CD4-positive, alpha-beta T cell treated with Interleukin-1 beta for 1 hour (primary cell): ENCODE measurements at regions not wholly inside any gene's neighbourhood (a gene's known extent, or its start where the extent isn't known, plus 50 kb on each side); places are given as distances from the start of the nearest gene placed in this dataset.

Experiments used
- DNase-seq, 2 donors: peaks; one replicate each; pipeline ENCODE4 v3.0.0-alpha.2; 2020 to 2022

DNA sequence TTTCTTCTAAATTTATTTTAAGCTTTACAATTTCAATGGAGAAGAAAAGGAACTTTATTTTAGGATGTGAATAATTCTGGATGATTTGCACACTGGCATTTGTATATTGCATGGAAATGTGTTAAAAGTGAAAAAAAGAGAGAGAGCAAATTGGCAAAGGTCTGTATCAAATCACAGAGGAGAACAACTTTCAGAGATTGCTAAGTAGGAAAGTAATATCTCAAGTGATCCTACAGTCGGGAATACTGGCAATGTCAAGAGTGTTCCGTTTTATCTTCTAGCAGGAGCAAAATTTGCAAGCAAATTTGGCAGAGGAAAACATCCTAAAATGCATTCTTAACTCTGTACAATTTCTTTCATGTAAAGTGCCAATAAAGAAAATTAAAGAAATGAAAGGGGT lies 97.1 kb upstream of the TMC3 start:
- DNase-seq: no peak

DNA sequence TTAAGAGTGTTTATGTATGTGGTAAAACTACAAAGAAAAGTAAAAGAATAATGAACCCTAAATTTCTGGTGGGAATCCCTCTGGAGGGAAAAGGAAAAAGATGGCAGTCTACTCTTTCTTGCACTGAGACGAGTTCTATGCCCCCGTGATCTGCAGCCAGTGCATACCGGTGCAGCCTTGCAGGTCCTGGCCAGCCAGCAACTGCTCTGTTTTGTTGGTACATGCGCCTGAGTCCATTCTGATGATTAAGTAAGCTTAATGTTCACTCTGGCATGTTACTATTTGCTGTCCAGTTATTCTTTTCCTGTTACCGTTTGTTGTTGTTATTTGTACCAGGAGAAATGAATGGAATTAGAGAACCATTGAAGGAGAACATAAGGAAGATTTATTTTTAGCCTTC lies 95.1 kb upstream of the TMC3 start:
- no peak for DNase-seq

GRCh38 chr15:81466741-81467140 lies 92.7 kb upstream of the TMC3 start:
- DNase-seq: no peak

GRCh38 chr15:81454024-81454423 lies 80.0 kb upstream of the TMC3 start:
- DNase-seq: no peak

DNA sequence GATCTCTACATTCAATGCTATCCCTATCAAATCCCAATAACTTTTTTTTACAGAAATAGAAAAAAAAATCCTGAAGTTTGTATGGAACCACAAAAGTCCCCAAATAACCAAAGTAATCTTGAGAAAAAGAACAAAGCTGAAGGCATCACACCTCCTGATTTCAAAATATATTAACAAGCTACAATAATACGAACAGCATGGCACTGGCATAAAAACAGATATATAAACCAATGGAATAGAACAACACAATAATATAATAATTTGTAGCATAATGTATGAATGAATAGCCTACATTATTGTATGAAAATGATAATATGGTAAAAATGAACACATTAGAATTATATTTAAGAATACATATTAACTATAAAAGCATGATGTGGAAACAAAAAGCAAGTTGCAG lies 76.7 kb upstream of the TMC3 start:
- no peak for DNase-seq

DNA sequence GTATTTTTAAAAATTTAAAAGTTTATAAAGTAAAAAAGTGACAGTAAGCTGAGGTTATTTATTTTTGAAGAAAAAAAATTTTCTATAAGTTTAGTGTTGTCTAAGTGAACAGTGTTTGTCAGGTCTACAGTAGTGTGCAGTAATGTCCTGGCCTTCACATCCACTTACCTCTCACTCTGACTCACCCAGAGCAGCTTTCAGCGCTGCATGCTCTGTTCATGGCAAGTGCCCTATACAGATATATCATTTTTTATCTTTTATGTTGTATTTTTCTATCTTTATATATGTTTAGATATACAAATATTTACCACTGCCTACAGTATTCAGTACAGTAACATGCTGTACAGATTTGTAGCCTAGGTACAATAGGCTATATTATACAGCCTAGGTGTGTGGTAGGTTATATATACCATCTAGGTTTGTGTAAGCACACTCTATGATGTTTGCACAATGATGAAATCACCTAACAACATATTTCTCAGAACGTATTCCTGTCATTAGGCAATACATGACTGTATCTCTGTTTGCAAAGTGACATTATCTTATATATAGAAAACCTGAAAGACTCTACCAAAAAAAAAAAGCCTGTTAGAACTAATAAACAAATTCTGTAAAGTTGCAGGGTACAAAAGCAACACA lies 75.9 kb upstream of the TMC3 start:
- no peak for DNase-seq

- no peak for DNase-seq
These were observed 69.2 kb upstream of the TMC3 start for GRCh38 chr15:81443040-81443820.

GRCh38 chr15:81442454-81442853 lies 68.4 kb upstream of the TMC3 start:
- no peak for DNase-seq

DNA sequence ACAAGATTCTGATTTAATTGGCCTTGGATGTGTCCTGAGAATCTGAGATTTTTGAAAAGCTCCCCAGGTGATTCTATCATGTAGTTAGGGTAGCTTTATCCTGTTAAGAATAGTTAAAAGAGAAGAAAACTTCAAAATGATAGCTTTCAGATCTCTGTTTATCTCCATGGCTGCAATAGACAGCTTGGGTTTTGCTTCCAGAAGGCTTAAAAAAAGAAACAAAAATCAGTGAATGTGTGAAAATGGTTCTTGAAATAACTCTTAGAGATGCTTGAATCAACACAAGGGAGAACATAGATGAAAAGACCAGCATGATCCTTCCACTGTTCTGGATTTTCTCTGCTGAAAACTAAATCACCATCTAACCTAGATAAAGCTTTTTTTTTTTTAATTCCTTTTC lies 60.8 kb upstream of the TMC3 start:
- no peak for DNase-seq

DNA sequence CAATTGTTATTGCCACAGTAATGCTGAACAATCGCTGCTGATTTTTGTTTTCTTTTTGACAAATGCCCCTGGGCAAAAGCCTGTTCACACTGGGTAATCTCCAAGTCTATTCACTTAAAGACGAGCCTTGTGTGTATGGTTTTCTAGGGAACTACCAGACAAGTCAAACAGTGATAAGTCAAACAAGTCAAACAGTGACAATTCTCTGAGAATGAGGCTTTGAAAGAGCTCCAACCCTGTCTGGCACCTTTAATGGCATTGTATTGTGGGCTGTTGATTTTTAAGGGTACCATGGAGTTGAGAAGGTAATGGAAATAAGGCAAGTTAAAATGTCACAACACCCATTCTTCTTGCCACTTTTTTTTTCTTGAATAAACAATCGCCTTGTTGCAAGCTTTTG lies 59.4 kb upstream of the TMC3 start:
- DNase-seq: no peak

GRCh38 chr15:81432179-81432578 lies 58.2 kb upstream of the TMC3 start:
- DNase-seq: no peak

DNA sequence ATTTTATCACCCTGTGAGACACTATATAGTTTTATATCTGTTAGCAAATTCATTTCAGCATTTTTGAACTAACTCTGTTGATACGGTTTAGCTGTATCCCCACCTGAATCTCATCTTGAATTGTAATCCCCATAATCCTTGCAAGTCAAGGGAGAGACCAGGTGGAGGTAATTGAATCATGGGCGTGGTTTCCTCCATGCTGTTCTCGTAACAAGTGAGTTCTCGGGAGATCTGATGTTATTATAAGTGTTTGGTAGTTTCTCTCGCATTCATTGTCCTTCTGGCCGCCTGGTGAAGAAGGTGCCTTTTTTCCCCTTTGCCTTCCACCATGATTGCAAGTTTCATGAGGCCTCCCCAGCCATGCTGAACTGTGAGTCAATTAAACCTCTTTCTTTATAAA lies 53.2 kb upstream of the TMC3 start:
- no peak for DNase-seq

GRCh38 chr15:81425905-81426304 lies 51.9 kb upstream of the TMC3 start:
- no peak for DNase-seq
